ENCODE measurements at regions not wholly inside any gene's neighbourhood (a gene's known extent, or its start where the extent isn't known, plus 50 kb on each side); places are given as distances from the start of the nearest gene placed in this dataset.
"Not testable (repeated sequence)": the region's sequence is repeated elsewhere in the genome, so short reads cannot be mapped to it uniquely, and the experiment has no call there.

- no peak overlapping the region for H3K27ac ChIP-seq (ENCODE audit: low read depth, low read length, poor library complexity, severe bottlenecking)
- no TSS peak for BruUV-seq (replicated peaks)
- H4K20me1 ChIP-seq (ENCODE audit: insufficient read depth, low read length): no peaks in the 10 kb centered on the region
- H3K36me3 ChIP-seq (ENCODE audit: insufficient read depth, low read length): no peaks in the 10 kb centered on the region
- no peaks in the 10 kb centered on the region for H3K9me2 ChIP-seq (ENCODE audit: insufficient read depth, low read length)
- H2AFZ ChIP-seq (ENCODE audit: low read length): no peak overlapping the region
- intact Hi-C loops (cut with micrococcal nuclease; ENCODE audit: unreplicated experiment): no loop called here
- no peaks in the 10 kb centered on the region for H3K4me1 ChIP-seq (ENCODE audit: insufficient read depth, low read length, poor library complexity, severe bottlenecking)
- H3K4me3 ChIP-seq (ENCODE audit: low read depth, low read length, poor library complexity, severe bottlenecking): no peak overlapping the region
- no peak for TF ChIP-seq EZH2phosphoT487 (IDR thresholded peaks at IDR 0.05; ENCODE audit: borderline replicate concordance, low read depth, low read length)
- peak; percentile 69 for TF ChIP-seq CTCF (conservative IDR thresholded peaks at IDR 0.05; ENCODE audit: low read length)
- no peaks in the 10 kb centered on the region for H3K9me3 ChIP-seq (ENCODE audit: low read length)
- ChIA-PET CTCF (ENCODE audit: unreplicated experiment) (no interaction called here), POLR2A (no interaction called here)
- DNase-seq (ENCODE audit: low spot score): peak; percentile 18
- no peak overlapping the region for H3K4me2 ChIP-seq (ENCODE audit: low read length)
- no peaks in the 10 kb centered on the region for H3K79me2 ChIP-seq (ENCODE audit: insufficient read depth, low read depth, low read length)
These were observed 1401.4 kb downstream of the EFNA5 start for GRCh38 chr5:106269252-106269843.

DNA sequence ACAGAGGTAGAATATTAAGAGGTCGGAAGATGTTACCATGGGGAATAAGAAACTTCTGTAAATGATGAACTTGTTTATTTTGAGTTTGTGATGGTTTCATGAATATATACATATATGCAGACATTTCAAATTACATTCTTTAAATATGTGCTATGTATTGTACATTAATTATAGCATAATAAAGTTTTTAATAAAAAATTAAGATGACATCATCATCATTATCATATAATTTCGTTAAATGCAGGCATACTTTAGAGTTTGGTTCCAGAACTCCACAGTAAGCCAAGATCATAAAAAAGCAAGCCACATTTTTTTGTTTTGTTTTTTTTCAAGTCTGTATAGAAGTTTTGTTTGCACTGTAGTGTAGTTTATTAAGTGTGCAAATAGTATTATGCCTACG is 1403.5 kb downstream of the EFNA5 start:
- ChIA-PET POLR2A (no interaction called here), CTCF (ENCODE audit: unreplicated experiment) (no interaction called here)
- DNase-seq (ENCODE audit: low spot score): no peak
- BruUV-seq (replicated peaks): no TSS peak
- Histone ChIP-seq H3K4me2 (ENCODE audit: low read length) (no peak overlapping the region), H3K4me3 (ENCODE audit: low read depth, low read length, poor library complexity, severe bottlenecking) (no peak overlapping the region), H2AFZ (ENCODE audit: low read length) (no peak overlapping the region), H3K9me2 (ENCODE audit: insufficient read depth, low read length) (no peaks in the 10 kb centered on the region), H3K9me3 (ENCODE audit: low read length) (no peaks in the 10 kb centered on the region), H3K79me2 (ENCODE audit: insufficient read depth, low read depth, low read length) (no peaks in the 10 kb centered on the region), H3K27ac (ENCODE audit: low read depth, low read length, poor library complexity, severe bottlenecking) (no peak overlapping the region), H3K4me1 (ENCODE audit: insufficient read depth, low read length, poor library complexity, severe bottlenecking) (no peaks in the 10 kb centered on the region), H3K36me3 (ENCODE audit: insufficient read depth, low read length) (no peaks in the 10 kb centered on the region), H4K20me1 (ENCODE audit: insufficient read depth, low read length) (no peaks in the 10 kb centered on the region)
- intact Hi-C loops (cut with micrococcal nuclease; ENCODE audit: unreplicated experiment): no loop called here
- TF ChIP-seq EZH2phosphoT487 (IDR thresholded peaks at IDR 0.05; ENCODE audit: borderline replicate concordance, low read depth, low read length) (no peak), CTCF (conservative IDR thresholded peaks at IDR 0.05; ENCODE audit: low read length) (no peak)

DNA sequence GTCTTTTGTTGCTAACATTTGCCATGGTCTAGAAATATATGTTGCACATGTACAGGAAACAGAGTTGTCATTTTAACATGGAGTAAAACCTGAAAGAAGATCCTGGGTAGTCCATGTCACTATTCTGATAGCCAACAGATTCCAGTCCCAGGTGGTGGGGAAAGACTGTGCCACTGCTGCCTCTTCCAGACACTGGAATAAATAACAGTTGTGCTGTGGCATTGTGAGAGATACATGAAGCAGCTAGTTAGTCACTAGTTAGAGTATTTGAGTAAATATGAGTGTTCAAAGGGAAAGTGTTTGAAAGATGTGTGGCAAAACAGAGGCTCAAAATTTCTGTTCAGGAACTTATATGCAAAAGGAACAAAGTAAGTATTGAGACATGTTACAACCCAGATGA is 1408.3 kb downstream of the EFNA5 start:
- CTCF ChIA-PET (ENCODE audit: unreplicated experiment): no interaction called here
- Histone ChIP-seq H3K27ac (ENCODE audit: low read depth, low read length, poor library complexity, severe bottlenecking) (no peak overlapping the region), H3K9me3 (ENCODE audit: low read length) (no peaks in the 10 kb centered on the region), H3K4me2 (ENCODE audit: low read length) (no peak overlapping the region), H2AFZ (ENCODE audit: low read length) (no peak overlapping the region), H3K4me3 (ENCODE audit: low read depth, low read length, poor library complexity, severe bottlenecking) (no peak overlapping the region), H3K36me3 (ENCODE audit: insufficient read depth, low read length) (no peaks in the 10 kb centered on the region), H3K4me1 (ENCODE audit: insufficient read depth, low read length, poor library complexity, severe bottlenecking) (no peaks in the 10 kb centered on the region), H4K20me1 (ENCODE audit: insufficient read depth, low read length) (no peaks in the 10 kb centered on the region), H3K79me2 (ENCODE audit: insufficient read depth, low read depth, low read length) (no peaks in the 10 kb centered on the region), H3K9me2 (ENCODE audit: insufficient read depth, low read length) (no peaks in the 10 kb centered on the region)
- TF ChIP-seq EZH2phosphoT487 (IDR thresholded peaks at IDR 0.05; ENCODE audit: borderline replicate concordance, low read depth, low read length) (no peak), CTCF (conservative IDR thresholded peaks at IDR 0.05; ENCODE audit: low read length) (no peak)
- no TSS peak for BruUV-seq (replicated peaks)
- POLR2A ChIA-PET: no interaction called here
- intact Hi-C loops (cut with micrococcal nuclease; ENCODE audit: unreplicated experiment): no loop called here
- no peak for DNase-seq (ENCODE audit: low spot score)

- H3K36me3 ChIP-seq (ENCODE audit: insufficient read depth, low read length): not testable (repeated sequence)
These were observed 1411.2 kb downstream of the EFNA5 start for GRCh38 chr5:106259431-106260090.

More at GRCh38 chr5:106259431-106260090, 1411.2 kb downstream of the EFNA5 start:
- POLR2A ChIA-PET; intact Hi-C loops (cut with micrococcal nuclease; ENCODE audit: unreplicated experiment); H3K79me2 ChIP-seq (ENCODE audit: insufficient read depth, low read depth, low read length); H2AFZ ChIP-seq (ENCODE audit: low read length); H3K4me1 ChIP-seq (ENCODE audit: insufficient read depth, low read length, poor library complexity, severe bottlenecking); DNase-seq (ENCODE audit: low spot score); H3K4me3 ChIP-seq (ENCODE audit: low read depth, low read length, poor library complexity, severe bottlenecking); H3K9me2 ChIP-seq (ENCODE audit: insufficient read depth, low read length); H3K4me2 ChIP-seq (ENCODE audit: low read length); CTCF ChIA-PET (ENCODE audit: unreplicated experiment); BruUV-seq (replicated peaks); H3K9me3 ChIP-seq (ENCODE audit: low read length); H3K27ac ChIP-seq (ENCODE audit: low read depth, low read length, poor library complexity, severe bottlenecking); H4K20me1 ChIP-seq (ENCODE audit: insufficient read depth, low read length): not testable (repeated sequence)
